GM19239 (cell line): ENCODE measurements at regions not wholly inside any gene's neighbourhood (a gene's known extent, or its start where the extent isn't known, plus 50 kb on each side); places are given as distances from the start of the nearest gene placed in this dataset.
"Not testable (repeated sequence)": the region's sequence is repeated elsewhere in the genome, so short reads cannot be mapped to it uniquely, and the experiment has no call there.

Experiments
- DNase-seq: peaks from one replicate; pipeline ENCODE4 v3.0.0; 2011; ENCODE audit warnings: low spot score; ENCODE audit not compliant: insufficient read length
- FAIRE-seq: peaks from 2 replicates; lab custom pipeline; 2011; peaks lifted over from hg19 to GRCh38; lab: Jason Lieb, UNC

DNA sequence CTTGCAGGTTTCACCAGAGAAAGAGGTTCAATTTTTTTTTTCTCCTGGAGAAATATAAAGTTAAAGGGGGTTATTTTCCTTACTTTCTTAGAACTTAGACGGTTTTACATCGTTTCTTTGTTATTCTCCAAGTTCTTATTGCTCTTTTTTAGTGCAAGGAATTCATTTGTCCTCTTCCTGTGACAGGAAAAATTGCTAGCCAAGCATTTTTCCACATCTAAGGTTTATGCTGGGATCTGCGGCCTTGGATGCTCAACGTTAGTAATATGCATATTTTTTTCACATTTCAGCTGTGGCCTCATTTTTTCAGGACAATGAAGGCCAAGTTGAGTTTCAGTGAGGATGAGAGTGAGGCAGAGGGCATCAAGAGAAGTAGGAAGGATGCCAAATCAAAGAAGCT is 948.9 kb downstream of the PCDH19 start:
- no peak for DNase-seq
- FAIRE-seq: no peak

GRCh38 chrX:99445336-99445735 is 964.7 kb downstream of the PCDH19 start:
- DNase-seq (no peak), FAIRE-seq (no peak)

- DNase-seq: no peak
- FAIRE-seq: no peak
Measured at GRCh38 chrX:99421796-99422195, 988.3 kb downstream of the PCDH19 start.

DNA sequence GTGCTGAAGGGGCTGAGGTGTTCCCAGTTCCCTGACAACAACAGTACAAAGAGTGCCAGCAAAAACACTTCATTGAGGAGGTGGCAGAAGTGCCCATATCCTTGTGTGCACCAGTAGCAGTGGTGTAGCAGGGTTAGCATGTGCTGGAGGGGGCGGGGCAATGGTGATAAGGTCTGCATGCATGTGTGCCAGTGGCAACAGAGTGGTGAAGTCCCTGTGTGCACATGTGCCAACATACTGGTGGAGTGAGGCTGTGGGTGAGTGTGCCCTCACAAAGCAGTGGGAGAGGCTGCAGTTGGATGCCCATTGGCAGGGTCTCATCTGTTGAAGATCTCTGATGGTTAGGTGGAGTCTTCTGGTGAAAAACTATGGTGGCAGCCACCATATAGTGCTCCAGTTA is 994.6 kb downstream of the PCDH19 start:
- no peak for FAIRE-seq
- no peak for DNase-seq

- no peak for FAIRE-seq
- no peak for DNase-seq
Measured at GRCh38 chrX:99413317-99413716, 996.8 kb downstream of the PCDH19 start.

- FAIRE-seq (no peak), DNase-seq (no peak)
Measured at GRCh38 chrX:99398545-99398944, 1011.5 kb downstream of the PCDH19 start.

- FAIRE-seq: no peak
Measured at GRCh38 chrX:99397879-99398278, 1012.2 kb downstream of the PCDH19 start.

GRCh38 chrX:99394456-99394855 is 1015.6 kb downstream of the PCDH19 start:
- DNase-seq: no peak
- no peak for FAIRE-seq

More at GRCh38 chrX:99397879-99398278, 1012.2 kb downstream of the PCDH19 start:
- DNase-seq: no peak

DNA sequence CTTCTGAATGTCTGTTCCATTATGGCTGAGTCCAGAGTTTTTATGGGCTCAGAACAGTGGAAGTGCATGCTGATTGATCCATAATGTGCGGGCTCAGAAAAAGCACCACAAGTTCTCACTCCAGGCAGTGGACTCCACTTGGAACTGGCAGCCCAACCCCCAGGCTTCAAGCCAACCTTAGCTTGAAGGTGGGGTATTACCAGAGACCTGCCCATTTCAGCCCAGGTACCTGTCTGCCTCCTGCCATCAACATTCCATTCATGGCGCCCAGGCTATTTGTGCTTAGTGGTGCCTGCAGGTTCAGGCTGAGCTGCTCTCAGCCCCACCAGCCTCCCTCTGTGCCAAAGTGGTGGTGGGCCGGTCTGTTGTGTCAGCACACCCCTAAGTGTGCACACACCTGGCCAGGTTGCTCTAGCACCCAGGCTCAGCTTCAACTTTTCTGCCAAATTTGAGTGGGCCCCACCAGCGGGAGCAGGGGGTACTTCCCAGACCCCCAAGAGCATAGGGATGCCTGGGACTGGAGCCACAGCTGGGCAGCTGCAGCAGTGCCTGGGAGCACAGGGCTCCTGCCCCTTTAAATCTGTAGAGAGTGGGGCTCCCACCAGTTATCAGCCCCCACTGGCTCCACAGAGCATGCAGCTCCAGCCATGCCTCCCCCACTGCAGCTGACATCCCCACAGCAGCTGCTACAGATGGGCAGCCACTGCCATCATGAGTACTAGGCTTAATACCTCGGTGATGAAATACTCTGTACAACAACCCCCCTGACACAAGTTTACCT is 1025.3 kb downstream of the PCDH19 start:
- no peak for DNase-seq
- no peak for FAIRE-seq

DNA sequence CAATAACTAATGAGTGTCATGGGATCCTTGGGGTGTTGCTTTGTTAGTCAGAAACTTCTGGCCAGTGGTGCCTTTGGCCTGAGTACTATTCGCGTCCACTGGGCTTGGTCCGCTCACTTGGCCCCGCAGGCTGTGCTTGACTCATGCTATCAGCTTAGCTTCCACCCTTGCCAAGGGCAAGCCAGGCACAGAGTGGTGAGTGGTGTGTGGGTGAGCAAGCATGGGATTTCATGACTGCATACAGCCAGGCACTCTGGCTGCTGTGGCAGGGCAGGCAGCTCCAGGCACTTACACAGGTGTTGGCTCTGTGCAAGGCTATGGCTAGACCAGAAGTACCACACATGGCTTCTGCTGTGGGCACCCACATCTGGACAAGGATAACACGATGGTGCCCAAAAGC is 1026.3 kb downstream of the PCDH19 start:
- FAIRE-seq (no peak), DNase-seq (no peak)

DNA sequence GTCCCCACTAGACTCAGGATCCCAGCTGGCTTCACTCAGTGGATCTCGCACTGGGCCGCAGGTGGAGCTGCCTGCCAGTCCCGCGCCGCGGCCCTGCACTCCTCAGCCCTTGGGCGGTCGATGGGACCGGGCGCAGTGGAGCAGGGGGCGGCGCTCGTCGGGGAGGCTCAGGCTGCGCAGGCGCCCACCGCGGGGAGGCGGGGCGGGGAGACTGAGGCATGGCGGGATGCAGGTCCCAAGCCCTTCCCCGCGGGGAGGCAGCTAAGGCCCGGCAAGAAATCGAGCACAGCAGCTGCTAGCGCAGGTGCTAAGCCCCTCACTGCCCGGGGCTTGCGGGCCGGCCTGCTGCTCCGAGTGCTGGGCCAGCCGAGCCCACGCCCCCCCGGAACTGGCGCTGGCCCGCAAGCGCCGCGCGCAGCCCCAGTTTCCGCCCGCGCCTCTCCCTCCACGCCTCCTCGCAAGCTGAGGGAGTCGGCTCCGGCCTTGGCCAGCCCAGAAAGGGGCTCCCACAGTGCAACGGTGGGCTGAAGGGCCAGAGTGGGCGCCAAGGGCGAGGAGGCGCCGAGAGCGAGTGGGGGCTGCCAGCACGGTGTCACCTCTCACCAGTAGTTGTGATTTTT is 1038.0 kb downstream of the PCDH19 start:
- no peak for FAIRE-seq
- DNase-seq: no peak

GRCh38 chrX:99353412-99353811 is 1056.7 kb downstream of the PCDH19 start:
- FAIRE-seq (no peak), DNase-seq (no peak)

GRCh38 chrX:99348256-99348655 is 1061.8 kb downstream of the PCDH19 start:
- no peak for DNase-seq
- no peak for FAIRE-seq

DNA sequence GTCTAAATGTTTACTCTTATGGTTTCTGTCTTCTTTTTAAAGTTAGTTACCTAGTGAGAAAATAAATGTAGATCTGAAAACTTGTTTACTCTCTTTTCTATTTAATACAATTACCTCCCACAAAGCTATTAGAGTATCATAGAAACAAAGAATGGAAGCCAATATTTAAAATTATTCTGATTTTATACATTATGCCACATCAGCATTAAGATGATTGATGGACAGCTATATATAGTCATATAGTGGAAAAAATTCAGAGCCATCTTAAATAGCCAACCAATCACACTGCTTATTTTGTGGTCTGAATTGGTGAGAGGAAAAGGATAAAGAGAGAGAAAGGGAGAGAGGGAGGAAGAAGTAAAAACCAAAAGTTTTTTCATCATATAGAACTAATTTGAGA is 1101.8 kb downstream of the PCDH19 start:
- DNase-seq (no peak), FAIRE-seq (no peak)

- FAIRE-seq: no peak
Measured at GRCh38 chrX:99305573-99305972, 1104.5 kb downstream of the PCDH19 start.

DNA sequence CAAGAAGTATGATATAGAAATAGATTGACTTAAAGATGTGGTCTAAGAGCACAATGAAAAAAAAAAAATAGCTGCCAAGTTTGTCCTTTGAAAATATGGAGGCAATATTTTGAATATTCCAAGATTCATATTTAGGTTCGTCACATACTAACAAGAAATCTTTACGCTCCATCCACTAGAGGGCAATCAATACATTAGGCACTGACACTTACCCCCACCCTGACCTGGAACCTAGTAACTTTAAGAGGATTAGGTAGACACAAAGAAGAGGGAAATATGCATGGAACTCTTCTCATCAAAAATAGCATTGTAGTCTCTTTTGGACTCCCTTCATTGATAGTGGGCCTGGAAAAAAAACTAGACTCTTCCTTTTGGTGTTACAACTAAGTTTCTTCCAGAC is 1108.1 kb downstream of the PCDH19 start:
- no peak for FAIRE-seq
- DNase-seq: no peak

More at GRCh38 chrX:99305573-99305972, 1104.5 kb downstream of the PCDH19 start:
- DNase-seq: no peak

DNA sequence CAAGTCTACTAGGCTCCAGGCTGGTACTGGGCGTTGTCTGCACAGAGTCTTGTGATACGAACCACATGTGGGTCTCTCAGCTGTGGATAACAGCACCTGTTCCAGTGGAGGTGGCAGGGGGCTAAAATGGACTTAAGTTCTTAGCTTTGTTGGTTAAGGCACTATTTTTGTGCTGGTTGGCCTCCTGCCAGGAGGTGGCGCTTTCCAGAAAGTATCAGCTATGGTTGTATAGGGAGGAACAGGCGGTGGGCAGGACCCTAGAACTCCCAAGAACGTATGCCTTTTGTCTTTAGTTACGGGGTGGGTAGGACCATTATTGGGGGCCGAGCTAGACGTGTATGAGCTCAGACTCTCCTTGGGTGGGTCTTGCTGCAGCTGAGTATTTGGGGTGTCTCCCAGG is 1138.4 kb downstream of the PCDH19 start:
- FAIRE-seq: no peak
- DNase-seq: no peak

DNA sequence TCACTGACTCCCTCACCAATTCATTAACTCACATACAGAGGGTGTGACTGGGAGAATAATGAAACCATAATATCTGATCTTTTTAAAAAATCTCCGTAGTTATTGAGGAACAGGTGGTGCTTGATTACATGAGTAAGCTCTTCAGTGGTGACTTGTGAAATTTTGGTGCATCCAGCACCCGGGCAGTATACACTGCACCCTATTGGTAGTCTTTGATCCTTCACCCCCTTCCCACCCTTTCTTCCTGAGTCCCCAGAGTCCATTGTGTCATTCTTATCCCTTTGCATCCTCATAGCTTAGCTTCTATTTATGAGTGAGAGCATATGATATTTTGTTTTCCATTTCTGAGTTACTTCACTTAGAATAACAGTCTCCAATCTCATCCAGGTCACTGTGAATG is 1143.8 kb downstream of the PCDH19 start:
- FAIRE-seq (no peak), DNase-seq (no peak)

DNA sequence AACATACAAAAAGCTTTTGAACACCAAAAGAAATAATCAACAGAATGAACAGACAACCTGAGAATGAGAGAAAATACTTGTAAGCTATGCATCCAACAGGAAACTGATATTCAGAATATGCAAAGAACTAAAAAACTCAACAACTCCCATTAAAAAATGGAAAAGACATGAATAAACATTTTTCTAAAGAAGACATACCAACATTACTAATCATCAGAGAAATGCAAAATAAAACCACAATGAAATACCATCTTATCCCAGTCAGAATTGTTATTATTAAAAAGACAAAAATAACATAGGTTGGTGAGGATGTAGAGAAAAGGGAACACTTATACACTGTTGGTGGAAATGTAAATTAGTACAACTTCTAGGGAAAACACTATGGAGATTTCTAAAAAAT is 1161.9 kb downstream of the PCDH19 start:
- DNase-seq: no peak
- no peak for FAIRE-seq

GRCh38 chrX:99242001-99242400 is 1168.1 kb downstream of the PCDH19 start:
- DNase-seq: no peak
- FAIRE-seq: no peak

GRCh38 chrX:99234384-99234783 is 1175.7 kb downstream of the PCDH19 start:
- FAIRE-seq, DNase-seq: not testable (repeated sequence)

DNA sequence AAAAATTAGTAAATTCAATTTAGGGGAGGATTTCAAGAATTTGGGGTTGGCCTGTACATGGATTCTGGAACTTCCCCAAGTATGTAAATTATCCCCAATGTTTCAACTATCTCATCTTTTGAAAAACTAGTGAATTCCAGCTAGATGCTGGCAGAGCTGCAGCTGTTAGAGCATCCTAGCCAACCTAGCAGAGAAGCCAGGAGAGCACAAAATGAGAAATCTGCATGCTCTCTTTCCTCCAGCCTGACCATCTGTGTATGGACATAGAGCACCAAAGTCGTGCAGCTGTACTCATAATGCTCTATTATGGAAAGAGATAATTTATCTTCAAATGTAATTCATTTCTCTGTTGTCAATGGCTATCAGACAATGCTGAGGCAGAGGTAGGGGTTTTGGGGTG is 1217.7 kb downstream of the PCDH19 start:
- no peak for FAIRE-seq

More for the DNA sequence above, 1217.7 kb downstream of the PCDH19 start:
- DNase-seq: no peak
